ENCODE measurements at regions not wholly inside any gene's neighbourhood (a gene's known extent, or its start where the extent isn't known, plus 50 kb on each side); places are given as distances from the start of the nearest gene placed in this dataset.

- peaks cover 2% of the 10 kb centered on the region; the same call in 1 of the 2 replicates for H3K23me2 ChIP-seq (ENCODE audit: low read depth, low read length)
- H3K79me1 ChIP-seq (ENCODE audit: low read depth, low read length) = no peaks in the 10 kb centered on the region
- FAIRE-seq (no peak), DNase-seq (ENCODE audit: low read depth in 1 of 2, low spot score in 2 of 2) (no peak)
- H3K79me2 ChIP-seq (ENCODE audit: control insufficient read depth in 1 of 2, insufficient read depth in 2 of 2, low read length in 2 of 2) = no peaks in the 10 kb centered on the region
- no peak overlapping the region for H2BK120ac ChIP-seq (replicated peaks; ENCODE audit: low read depth, low read length)
- no peak overlapping the region for H3K4me3 ChIP-seq (ENCODE audit: extremely low read depth in 1 of 4, insufficient read depth in 2 of 4, low read depth in 3 of 4, low read length in 4 of 4)
- H3K23ac ChIP-seq (ENCODE audit: insufficient read length) = no peak overlapping the region
- CTCF ChIA-PET (ENCODE audit: partially characterized antibody) = interaction anchor here (0.8 to 0.9 kb wide), 2 partner anchors 11 to 63 kb away, joined by 3 read pairs; no protein-coding TSS in a partner anchor
- no peak overlapping the region for H3K27ac ChIP-seq (ENCODE audit: low read depth, low read length)
- 89% methylated on average over 13 of the region's 13 CpGs; no CpG with 5 or more reads in 1 of the 2 experiments for WGBS, 2 experiments (ENCODE audit: extremely low coverage in 1 of 2, insufficient coverage in 1 of 2, insufficient read length in 1 of 2, insufficient replicate concordance in 2 of 2, low coverage in 1 of 2, low lambda C conversion rate in 2 of 2, missing lambda C conversion rate in 1 of 2)
- H3K36me3 ChIP-seq (ENCODE audit: control insufficient read depth in 2 of 4, insufficient read depth in 4 of 4, low read length in 3 of 4) = no peaks in the 10 kb centered on the region
- H3K4ac ChIP-seq (replicated peaks; ENCODE audit: insufficient read length, low read depth, low read length) = no peak overlapping the region
- H3K14ac ChIP-seq (ENCODE audit: insufficient read length) = no peak overlapping the region
- H2BK20ac ChIP-seq (ENCODE audit: low read length) = 0 out of 2 replicates have a peak overlapping the region, but pooled peaks have one; percentile 34
- H2BK15ac ChIP-seq (ENCODE audit: low read length) = no peak overlapping the region
- POLR2A ChIA-PET (ENCODE audit: partially characterized antibody) = interaction anchor here (1.9 kb wide), 1 partner anchor 27 kb away, joined by 7 read pairs; no protein-coding TSS in a partner anchor
- no peak overlapping the region for H3K56ac ChIP-seq (replicated peaks; ENCODE audit: insufficient read length, low read depth, low read length)
- no peaks in the 10 kb centered on the region for H4K20me1 ChIP-seq (replicated peaks in 1 of 2; ENCODE audit: control insufficient read depth in 1 of 2, insufficient read depth in 2 of 2, low read length in 2 of 2)
- no peak overlapping the region for H3K18ac ChIP-seq (ENCODE audit: extremely low read depth, low read length)
- H2BK12ac ChIP-seq (ENCODE audit: low read depth, low read length) = 0 out of 2 replicates have a peak overlapping the region, but pooled peaks have one; percentile 60
- peak overlapping the region; percentile 53; the same call in 1 of the 2 replicates for H2AK5ac ChIP-seq (ENCODE audit: low read depth, low read length)
- peak overlapping the region; percentile 85 for H4K91ac ChIP-seq (replicated peaks; ENCODE audit: insufficient read length, low read length)
- no peak overlapping the region for H4K8ac ChIP-seq (ENCODE audit: extremely low read depth, insufficient read depth, low read length)
- no peak overlapping the region for H3K4me2 ChIP-seq (ENCODE audit: insufficient read depth in 1 of 2, low read depth in 2 of 2, low read length in 2 of 2)
- H3K9ac ChIP-seq (replicated peaks in 1 of 4; ENCODE audit: extremely low read depth in 1 of 4, low read depth in 3 of 4, low read length in 3 of 4) = no peak overlapping the region
- no peak overlapping the region; the same call in 1 of the 2 replicates for H2BK5ac ChIP-seq (ENCODE audit: low read depth, low read length)
- no peaks in the 10 kb centered on the region for H3K9me3 ChIP-seq (ENCODE audit: insufficient read depth in 2 of 2, low read depth in 1 of 2, low read length in 1 of 2)
- no peaks in the 10 kb centered on the region; a peak in 2 of 7 replicates for H3K27me3 ChIP-seq (replicated peaks in 1 of 4; ENCODE audit: control insufficient read depth in 3 of 4, extremely low read depth in 1 of 4, insufficient read depth in 3 of 4, low read length in 3 of 4)
- no peak overlapping the region for H4K5ac ChIP-seq (ENCODE audit: insufficient read length, low read depth, low read length)
- H3K4me1 ChIP-seq (replicated peaks in 1 of 4; ENCODE audit: control insufficient read depth in 3 of 4, insufficient read depth in 4 of 4, low read length in 3 of 4) = no peaks in the 10 kb centered on the region
- H2AFZ ChIP-seq (ENCODE audit: low read length) = no peak overlapping the region
- TF ChIP-seq SRF (IDR thresholded peaks at IDR 0.05; ENCODE audit: low read depth, low read length) (no peak), TCF12 (IDR thresholded peaks at IDR 0.05; ENCODE audit: low read depth, low read length) (no peak)
These were observed 58.9 kb upstream of the STX16 start for GRCh38 chr20:58592076-58592695.

All from H1 (cell line).